Gastroesophageal sphincter (tissue), 3 donors: ENCODE measurements at regions not wholly inside any gene's neighbourhood (a gene's known extent, or its start where the extent isn't known, plus 50 kb on each side); places are given as distances from the start of the nearest gene placed in this dataset.

Experiments
- CTCF ChIP-seq, 4 experiments: fragments of 200-600 bp in 2 of 4; fragments of 450-650 bp in 2 of 4; sonication (generic) in 1 of 4; IDR thresholded peaks; one replicate each; pipeline ENCODE4 v1.5.1; 2017 to 2019; ENCODE audit warnings: antibody characterized with exemption in 4 of 4, mild to moderate bottlenecking in 2 of 4, moderate library complexity in 2 of 4
- EP300 ChIP-seq: sonication (generic); formaldehyde crosslinking; IDR thresholded peaks from one replicate; pipeline ENCODE4 v1.6.1; 2017; ENCODE audit warnings: antibody characterized with exemption, mild to moderate bottlenecking
- POLR2A ChIP-seq, 2 donors: fragments of 450-650 bp; IDR thresholded peaks; one replicate each; pipeline ENCODE4 v1.6.1; 2017; ENCODE audit warnings: antibody characterized with exemption in 2 of 2, mild to moderate bottlenecking in 2 of 2, moderate library complexity in 1 of 2
- POLR2AphosphoS5 ChIP-seq: sonication (generic); formaldehyde crosslinking; IDR thresholded peaks from one replicate; pipeline ENCODE4 v1.6.1; 2017; ENCODE audit warnings: antibody characterized with exemption

- TF ChIP-seq CTCF (IDR thresholded peaks at IDR 0.05) (no peak), POLR2A (IDR thresholded peaks at IDR 0.05) (no peak), POLR2AphosphoS5 (no peak), EP300 (no peak)
These were observed 1504.2 kb downstream of the SUCLG1 start for GRCh38 chr2:82954868-82955267.
